ENCODE measurements at regions not wholly inside any gene's neighbourhood (a gene's known extent, or its start where the extent isn't known, plus 50 kb on each side); places are given as distances from the start of the nearest gene placed in this dataset.

- no peak for DNase-seq
Measured at GRCh38 chr1:98478121-98478520, 183.4 kb upstream of the SNX7 start.

GRCh38 chr1:98472878-98473277 lies 188.6 kb upstream of the SNX7 start:
- no peak for DNase-seq

- DNase-seq = no peak
Measured at GRCh38 chr1:98471633-98472032, 189.9 kb upstream of the SNX7 start.

- peak; percentile 50 for DNase-seq
Measured at GRCh38 chr1:98468111-98468717, 193.3 kb upstream of the SNX7 start.

- DNase-seq = no peak
Measured at GRCh38 chr1:98467586-98467985, 193.9 kb upstream of the SNX7 start.

- DNase-seq = no peak
Measured at GRCh38 chr1:98467122-98467521, 194.4 kb upstream of the SNX7 start.

- DNase-seq = no peak
Measured at GRCh38 chr1:98461873-98462385, 199.6 kb upstream of the SNX7 start.

- no peak for DNase-seq
Measured at GRCh38 chr1:98460136-98460535, 201.4 kb upstream of the SNX7 start.

GRCh38 chr1:98459486-98459870 lies 202.0 kb upstream of the SNX7 start:
- DNase-seq = no peak

- DNase-seq = no peak
Measured at GRCh38 chr1:98458511-98459485, 202.7 kb upstream of the SNX7 start.

GRCh38 chr1:98457248-98457647 lies 204.3 kb upstream of the SNX7 start:
- no peak for DNase-seq

GRCh38 chr1:98454666-98455065 lies 206.9 kb upstream of the SNX7 start:
- no peak for DNase-seq

- DNase-seq = no peak
Measured at GRCh38 chr1:98453066-98453465, 208.5 kb upstream of the SNX7 start.

GRCh38 chr1:98452162-98452561 lies 209.4 kb upstream of the SNX7 start:
- DNase-seq = no peak

GRCh38 chr1:98441281-98441680 lies 220.2 kb upstream of the SNX7 start:
- DNase-seq = no peak

GRCh38 chr1:98439471-98439870 lies 222.1 kb upstream of the SNX7 start:
- DNase-seq = no peak

GRCh38 chr1:98437540-98437939 lies 224.0 kb upstream of the SNX7 start:
- DNase-seq = no peak

GRCh38 chr1:98437011-98437410 lies 224.5 kb upstream of the SNX7 start:
- DNase-seq = no peak

GRCh38 chr1:98429965-98430443 lies 231.5 kb upstream of the SNX7 start:
- DNase-seq = no peak

- no peak for DNase-seq
Measured at GRCh38 chr1:98428864-98429263, 232.7 kb upstream of the SNX7 start.

- DNase-seq = no peak
Measured at GRCh38 chr1:98427664-98428063, 233.9 kb upstream of the SNX7 start.

GRCh38 chr1:98426092-98426491 lies 235.4 kb upstream of the SNX7 start:
- no peak for DNase-seq

- DNase-seq = no peak
Measured at GRCh38 chr1:98422816-98423215, 238.7 kb upstream of the SNX7 start.

GRCh38 chr1:98421085-98421435 lies 240.5 kb upstream of the SNX7 start:
- no peak for DNase-seq

Measured in hematopoietic multipotent progenitor cell treated with erythropoietin and hydrocortisone succinate and interleukin-3 and kit ligand, for 8 days (in vitro differentiated cells).